ENCODE measurements at regions not wholly inside any gene's neighbourhood (a gene's known extent, or its start where the extent isn't known, plus 50 kb on each side); places are given as distances from the start of the nearest gene placed in this dataset.

DNA sequence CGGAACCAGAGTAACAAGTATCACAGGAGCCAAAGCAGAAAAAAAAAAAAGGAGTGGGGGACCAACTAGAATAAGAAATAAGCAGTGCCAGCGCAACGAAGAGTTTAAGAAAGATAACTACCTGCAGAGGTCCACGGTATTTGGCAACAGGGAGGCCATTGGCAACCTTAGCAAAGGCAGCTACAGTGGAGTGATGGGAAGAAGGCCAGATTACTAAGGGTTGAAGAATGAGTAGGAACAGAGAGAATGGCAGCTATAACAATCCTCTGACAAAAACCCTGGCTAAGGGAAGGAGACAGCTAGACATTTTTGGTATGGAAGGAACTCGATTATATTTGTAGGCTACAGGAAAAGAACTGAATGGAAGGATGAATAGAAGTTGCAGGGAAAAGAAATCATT, 93.4 kb upstream of the DMAC1 start (continued):
- TF ChIP-seq, protein P1, sequence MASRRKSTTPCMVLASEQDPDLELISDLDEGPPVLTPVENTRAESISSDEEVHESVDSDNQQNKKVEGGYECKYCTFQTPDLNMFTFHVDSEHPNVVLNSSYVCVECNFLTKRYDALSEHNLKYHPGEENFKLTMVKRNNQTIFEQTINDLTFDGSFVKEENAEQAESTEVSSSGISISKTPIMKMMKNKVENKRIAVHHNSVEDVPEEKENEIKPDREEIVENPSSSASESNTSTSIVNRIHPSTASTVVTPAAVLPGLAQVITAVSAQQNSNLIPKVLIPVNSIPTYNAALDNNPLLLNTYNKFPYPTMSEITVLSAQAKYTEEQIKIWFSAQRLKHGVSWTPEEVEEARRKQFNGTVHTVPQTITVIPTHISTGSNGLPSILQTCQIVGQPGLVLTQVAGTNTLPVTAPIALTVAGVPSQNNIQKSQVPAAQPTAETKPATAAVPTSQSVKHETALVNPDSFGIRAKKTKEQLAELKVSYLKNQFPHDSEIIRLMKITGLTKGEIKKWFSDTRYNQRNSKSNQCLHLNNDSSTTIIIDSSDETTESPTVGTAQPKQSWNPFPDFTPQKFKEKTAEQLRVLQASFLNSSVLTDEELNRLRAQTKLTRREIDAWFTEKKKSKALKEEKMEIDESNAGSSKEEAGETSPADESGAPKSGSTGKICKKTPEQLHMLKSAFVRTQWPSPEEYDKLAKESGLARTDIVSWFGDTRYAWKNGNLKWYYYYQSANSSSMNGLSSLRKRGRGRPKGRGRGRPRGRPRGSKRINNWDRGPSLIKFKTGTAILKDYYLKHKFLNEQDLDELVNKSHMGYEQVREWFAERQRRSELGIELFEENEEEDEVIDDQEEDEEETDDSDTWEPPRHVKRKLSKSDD (CRISPR knock-in tag; IDR thresholded peaks at IDR 0.05; ENCODE audit: low read depth): no peak
- TF ChIP-seq ZNF232 (CRISPR knock-in tag; IDR thresholded peaks at IDR 0.05; ENCODE audit: borderline replicate concordance) (no peak), CAMTA2 (CRISPR knock-in tag; IDR thresholded peaks at IDR 0.05; ENCODE audit: borderline replicate concordance) (no peak), GPN1 (CRISPR knock-in tag; IDR thresholded peaks at IDR 0.05; ENCODE audit: borderline replicate concordance) (no peak), ZFP36 (IDR thresholded peaks at IDR 0.05; ENCODE audit: borderline replicate concordance, low read depth, low read length, partially characterized antibody) (no peak), ZBTB7B (CRISPR knock-in tag; IDR thresholded peaks at IDR 0.05) (no peak), BHLHE40 (IDR thresholded peaks at IDR 0.05; ENCODE audit: low read length) (no peak), ZSCAN12 (CRISPR knock-in tag; IDR thresholded peaks at IDR 0.05) (no peak), MLLT10 (CRISPR knock-in tag; IDR thresholded peaks at IDR 0.05) (no peak), CBX2 (IDR thresholded peaks at IDR 0.05; ENCODE audit: low read depth, low read length) (no peak), CBX2 (CRISPR knock-in tag; IDR thresholded peaks at IDR 0.05; ENCODE audit: low read depth) (no peak), KAT2B (IDR thresholded peaks at IDR 0.05; ENCODE audit: borderline replicate concordance, low read depth, low read length) (no peak)
- TF ChIP-seq, protein P2, sequence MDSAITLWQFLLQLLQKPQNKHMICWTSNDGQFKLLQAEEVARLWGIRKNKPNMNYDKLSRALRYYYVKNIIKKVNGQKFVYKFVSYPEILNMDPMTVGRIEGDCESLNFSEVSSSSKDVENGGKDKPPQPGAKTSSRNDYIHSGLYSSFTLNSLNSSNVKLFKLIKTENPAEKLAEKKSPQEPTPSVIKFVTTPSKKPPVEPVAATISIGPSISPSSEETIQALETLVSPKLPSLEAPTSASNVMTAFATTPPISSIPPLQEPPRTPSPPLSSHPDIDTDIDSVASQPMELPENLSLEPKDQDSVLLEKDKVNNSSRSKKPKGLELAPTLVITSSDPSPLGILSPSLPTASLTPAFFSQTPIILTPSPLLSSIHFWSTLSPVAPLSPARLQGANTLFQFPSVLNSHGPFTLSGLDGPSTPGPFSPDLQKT (CRISPR knock-in tag; IDR thresholded peaks at IDR 0.05; ENCODE audit: borderline replicate concordance): no peak
